PFSK-1 (cell line): ENCODE measurements at regions not wholly inside any gene's neighbourhood (a gene's known extent, or its start where the extent isn't known, plus 50 kb on each side); places are given as distances from the start of the nearest gene placed in this dataset.

ENCODE experiments used
- POLR2AphosphoS5 ChIP-seq: IDR thresholded peaks from 2 replicates; pipeline ENCODE4 v1.6.1; 2012; ENCODE audit warnings: low read depth, mild to moderate bottlenecking, control low read depth, low read length, moderate library complexity
- REST ChIP-seq, 2 experiments: IDR thresholded peaks; 2 replicates each; pipeline versions ENCODE4 v1.6.1 to v1.8.0; 2011 to 2012; ENCODE audit warnings: low read depth in 2 of 2, low read length in 2 of 2, control low read depth in 1 of 2, inconsistent platforms in 1 of 2, mild to moderate bottlenecking in 1 of 2, moderate library complexity in 1 of 2; ENCODE audit not compliant: insufficient read depth in 1 of 2
- SIN3A ChIP-seq: IDR thresholded peaks from 2 replicates; pipeline ENCODE4 v1.6.1; 2012; ENCODE audit warnings: mild to moderate bottlenecking, low read length, moderate library complexity, borderline replicate concordance; ENCODE audit not compliant: insufficient read depth

- TF ChIP-seq POLR2AphosphoS5 (no peak), REST (IDR thresholded peaks at IDR 0.05; ENCODE audit: insufficient read depth in 1 of 2, low read depth in 2 of 2, low read length in 2 of 2) (no peak), SIN3A (no peak)
These were observed 86.6 kb downstream of the BUB3 start for GRCh38 chr10:123240776-123241175.
